HepG2 (cell line): ENCODE measurements at regions not wholly inside any gene's neighbourhood (a gene's known extent, or its start where the extent isn't known, plus 50 kb on each side); places are given as distances from the start of the nearest gene placed in this dataset.

Experiments used
- AKAP8 ChIP-seq: sonication (generic); formaldehyde crosslinking; IDR thresholded peaks from 2 replicates; pipeline ENCODE4 v1.5.1; 2020; ENCODE audit warnings: mild to moderate bottlenecking, missing genetic modification reagents
- ATF4 ChIP-seq, 2 experiments: fragments of 450-650 bp in 1 of 2; sonication (generic) in 1 of 2; formaldehyde crosslinking; IDR thresholded peaks; 2 replicates each; pipeline versions ENCODE4 v1.5.0 to v1.8.0; 2020 to 2022; ENCODE audit warnings: mild to moderate bottlenecking in 1 of 2, missing genetic modification reagents in 1 of 2
- BRCA1 ChIP-seq: sonication (generic); formaldehyde crosslinking; IDR thresholded peaks from 2 replicates; pipeline ENCODE4 v1.4.0; 2020; ENCODE audit warnings: missing genetic modification reagents
- DRAP1 ChIP-seq: IDR thresholded peaks from 2 replicates; pipeline ENCODE4 v1.6.1; 2016; ENCODE audit warnings: missing genetic modification reagents, missing compliant biosample characterization
- ELF1 ChIP-seq: sonication (generic); formaldehyde crosslinking; IDR thresholded peaks from 2 replicates; pipeline ENCODE4 v1.4.0; 2020; ENCODE audit warnings: missing genetic modification reagents
- ERF ChIP-seq: IDR thresholded peaks from 2 replicates; pipeline ENCODE4 v1.6.1; 2018; ENCODE audit warnings: missing biosample characterization, missing genetic modification reagents
- FOXK1 ChIP-seq: sonication (generic); formaldehyde crosslinking; IDR thresholded peaks from 2 replicates; pipeline ENCODE4 v1.4.0; 2020; ENCODE audit warnings: low read depth, missing genetic modification reagents, borderline replicate concordance
- FOXO1 ChIP-seq: sonication (generic); formaldehyde crosslinking; IDR thresholded peaks from 2 replicates; pipeline ENCODE4 v1.4.0; 2020; ENCODE audit warnings: missing genetic modification reagents
- GABPB1 ChIP-seq: IDR thresholded peaks from 2 replicates; pipeline ENCODE4 v1.6.1; 2016; ENCODE audit warnings: mild to moderate bottlenecking, missing genetic modification reagents, moderate library complexity, missing compliant biosample characterization
- JUNB ChIP-seq: sonication (generic); formaldehyde crosslinking; IDR thresholded peaks from 2 replicates; pipeline ENCODE4 v1.8.0; 2022; ENCODE audit warnings: missing genetic modification reagents, mild to moderate bottlenecking, borderline replicate concordance
- KDM2A ChIP-seq: sonication (generic); formaldehyde crosslinking; IDR thresholded peaks from 2 replicates; pipeline ENCODE4 v1.4.0; 2020; ENCODE audit warnings: low read depth, missing genetic modification reagents, borderline replicate concordance
- KMT2A ChIP-seq: sonication (generic); formaldehyde crosslinking; IDR thresholded peaks from 2 replicates; pipeline ENCODE4 v1.4.0; 2020; ENCODE audit warnings: missing genetic modification reagents
- NCOR1 ChIP-seq: fragments of 200-600 bp; sonication (generic); IDR thresholded peaks from 2 replicates; pipeline ENCODE4 v1.7.0; 2017; ENCODE audit warnings: antibody characterized with exemption, low read length, borderline replicate concordance
- PHF5A ChIP-seq: IDR thresholded peaks from one replicate; pipeline ENCODE4 v1.6.1; 2018; ENCODE audit warnings: low read depth, missing genetic modification reagents; ENCODE audit not compliant: unreplicated experiment
- PRPF4 ChIP-seq: fragments of 200-400 bp; formaldehyde crosslinking; IDR thresholded peaks from 2 replicates; pipeline ENCODE4 v1.6.1; 2016; ENCODE audit warnings: low read length, low read depth; ENCODE audit not compliant: poor library complexity, severe bottlenecking
- TSC22D2 ChIP-seq: sonication (generic); formaldehyde crosslinking; IDR thresholded peaks from 2 replicates; pipeline ENCODE4 v1.5.1; 2020; ENCODE audit warnings: missing genetic modification reagents, mild to moderate bottlenecking, borderline replicate concordance
- ZHX1 ChIP-seq: sonication (generic); formaldehyde crosslinking; IDR thresholded peaks from 2 replicates; pipeline ENCODE4 v1.8.1; 2022; ENCODE audit warnings: low read depth, mild to moderate bottlenecking, missing genetic modification reagents
- ZMYM3 ChIP-seq: sonication (generic); formaldehyde crosslinking; IDR thresholded peaks from 2 replicates; pipeline ENCODE4 v1.5.1; 2020; ENCODE audit warnings: mild to moderate bottlenecking, missing genetic modification reagents
- ZNF143 ChIP-seq: sonication (generic); formaldehyde crosslinking; IDR thresholded peaks from 2 replicates; pipeline ENCODE4 v1.4.0; 2020; ENCODE audit warnings: missing genetic modification reagents
- ZNF207 ChIP-seq: fragments of 450-650 bp; IDR thresholded peaks from 2 replicates; pipeline ENCODE4 v1.6.1; 2016; ENCODE audit warnings: antibody characterized with exemption, borderline replicate concordance
- ZNF317 ChIP-seq: sonication (generic); formaldehyde crosslinking; IDR thresholded peaks from 2 replicates; pipeline ENCODE4 v1.5.0; 2020; ENCODE audit warnings: mild to moderate bottlenecking, missing genetic modification reagents
- ZNF607 ChIP-seq: sonication (generic); formaldehyde crosslinking; IDR thresholded peaks from 2 replicates; pipeline ENCODE4 v1.5.1; 2020; ENCODE audit warnings: missing genetic modification reagents, mild to moderate bottlenecking, borderline replicate concordance
- ZNF629 ChIP-seq: sonication (generic); formaldehyde crosslinking; conservative IDR thresholded peaks from 2 replicates; pipeline ENCODE4 v1.5.0; 2020; ENCODE audit warnings: missing genetic modification reagents
- ZNF710 ChIP-seq: sonication (generic); formaldehyde crosslinking; IDR thresholded peaks from 2 replicates; pipeline ENCODE4 v1.5.0; 2020; ENCODE audit warnings: mild to moderate bottlenecking, missing genetic modification reagents, borderline replicate concordance
- ZSCAN25 ChIP-seq: sonication (generic); formaldehyde crosslinking; IDR thresholded peaks from 2 replicates; pipeline ENCODE4 v1.8.0; 2022; ENCODE audit warnings: mild to moderate bottlenecking, missing genetic modification reagents

GRCh38 chr6:137731960-137732616 is 135.0 kb upstream of the TNFAIP3 start (continued):
- TF ChIP-seq ZHX1 (CRISPR knock-in tag) (no peak), ERF (peak; percentile 97), BRCA1 (CRISPR knock-in tag) (peak; percentile 85; the same call in 1 of the 2 replicates), ZMYM3 (CRISPR knock-in tag) (peak; percentile 38; the same call in 1 of the 2 replicates), ZNF143 (no peak), ATF4 (CRISPR knock-in tag; IDR thresholded peaks at IDR 0.05) (peak in 1 of 2 experiments; percentile 87; a peak in 2 of 4 replicates), KDM2A (CRISPR knock-in tag) (no peak), ZNF317 (peak; percentile 38; the same call in 1 of the 2 replicates), DRAP1 (CRISPR knock-in tag) (peak; percentile 97), FOXK1 (CRISPR knock-in tag) (peak; percentile 93), ZNF629 (peak; percentile 60; the same call in 1 of the 2 replicates), PRPF4 (no peak), FOXO1 (peak; percentile 86; the same call in 1 of the 2 replicates), PHF5A (CRISPR knock-in tag) (no peak), ZNF207 (no peak), AKAP8 (CRISPR knock-in tag) (no peak), ZNF607 (CRISPR knock-in tag) (peak; percentile 39; the same call in 1 of the 2 replicates), ZSCAN25 (CRISPR knock-in tag) (peak; percentile 59; the same call in 1 of the 2 replicates), NCOR1 (peak; percentile 92; the same call in 1 of the 2 replicates), KMT2A (no peak; the same call in 1 of the 2 replicates), ZNF710 (CRISPR knock-in tag) (peak; percentile 92), ELF1 (CRISPR knock-in tag) (peak; percentile 62), JUNB (CRISPR knock-in tag) (peak; percentile 99), GABPB1 (CRISPR knock-in tag) (peak; percentile 52; the same call in 1 of the 2 replicates), TSC22D2 (CRISPR knock-in tag) (peak; percentile 83; the same call in 1 of the 2 replicates)
